SK-N-SH treated with all-trans-retinoic acid at 6 μM for 48 hours (cell line): ENCODE measurements at regions not wholly inside any gene's neighbourhood (a gene's known extent, or its start where the extent isn't known, plus 50 kb on each side); places are given as distances from the start of the nearest gene placed in this dataset.

ENCODE experiments used
- ARNTL ChIP-seq: fragments of 450-650 bp; formaldehyde crosslinking; IDR thresholded peaks from 2 replicates; pipeline ENCODE4 v1.5.0; 2020; ENCODE audit warnings: low read depth, mild to moderate bottlenecking, moderate library complexity, borderline replicate concordance
- BACH2 ChIP-seq: fragments of 250-450 bp; sonication (Bioruptor Pico); IDR thresholded peaks from 2 replicates; pipeline ENCODE4 v1.9.0; 2021; ENCODE audit warnings: mild to moderate bottlenecking, borderline replicate concordance
- CSDC2 ChIP-seq: fragments of 250-450 bp; sonication (Bioruptor Pico); IDR thresholded peaks from 2 replicates; pipeline ENCODE4 v1.5.0; 2020; ENCODE audit warnings: mild to moderate bottlenecking, moderate library complexity
- CSRNP3 ChIP-seq: fragments of 250-450 bp; sonication (Bioruptor Pico); IDR thresholded peaks from 2 replicates; pipeline ENCODE4 v1.5.1; 2021; ENCODE audit warnings: mild to moderate bottlenecking, moderate library complexity
- ESRRG ChIP-seq: fragments of 250-450 bp; sonication (Bioruptor Pico); IDR thresholded peaks from 2 replicates; pipeline ENCODE4 v1.6.1; 2021; ENCODE audit warnings: mild to moderate bottlenecking
- ISL1 ChIP-seq: fragments of 250-450 bp; sonication (Bioruptor Pico); IDR thresholded peaks from 2 replicates; pipeline ENCODE4 v2.1.2; 2022; ENCODE audit warnings: mild to moderate bottlenecking, moderate library complexity
- PATZ1 ChIP-seq: fragments of 250-450 bp; sonication (Bioruptor Pico); IDR thresholded peaks from 2 replicates; pipeline ENCODE4 v1.8.0; 2020; ENCODE audit warnings: mild to moderate bottlenecking, moderate library complexity, borderline replicate concordance
- PPARA ChIP-seq: fragments of 250-450 bp; sonication (Bioruptor Pico); IDR thresholded peaks from 2 replicates; pipeline ENCODE4 v1.5.0; 2020; ENCODE audit warnings: mild to moderate bottlenecking, borderline replicate concordance
- RARB ChIP-seq: fragments of 250-450 bp; sonication (Bioruptor Pico); IDR thresholded peaks from 2 replicates; pipeline ENCODE4 v1.8.0; 2021; ENCODE audit warnings: mild to moderate bottlenecking, moderate library complexity
- ZNF565 ChIP-seq: fragments of 450-650 bp; formaldehyde crosslinking; conservative IDR thresholded peaks from 2 replicates; pipeline ENCODE4 v1.5.0; 2020; ENCODE audit warnings: low read depth, mild to moderate bottlenecking, moderate library complexity
- ZNF70 ChIP-seq: fragments of 450-650 bp; formaldehyde crosslinking; IDR thresholded peaks from 2 replicates; pipeline ENCODE4 v1.5.0; 2020; ENCODE audit warnings: mild to moderate bottlenecking, moderate library complexity
- ZNF8 ChIP-seq: fragments of 450-650 bp; formaldehyde crosslinking; IDR thresholded peaks from 2 replicates; pipeline ENCODE4 v1.5.0; 2020; ENCODE audit warnings: mild to moderate bottlenecking, moderate library complexity
- TF ChIP-seq, protein P1 (sequence below): fragments of 250-450 bp; sonication (Bioruptor Pico); IDR thresholded peaks from 2 replicates; pipeline ENCODE4 v1.5.1; 2020; ENCODE audit warnings: low read depth, mild to moderate bottlenecking, moderate library complexity
- TF ChIP-seq, protein P2 (sequence below): fragments of 250-450 bp; sonication (Bioruptor Pico); IDR thresholded peaks from 2 replicates; pipeline ENCODE4 v1.8.0; 2021; ENCODE audit warnings: low read depth, mild to moderate bottlenecking, moderate library complexity, borderline replicate concordance

DNA sequence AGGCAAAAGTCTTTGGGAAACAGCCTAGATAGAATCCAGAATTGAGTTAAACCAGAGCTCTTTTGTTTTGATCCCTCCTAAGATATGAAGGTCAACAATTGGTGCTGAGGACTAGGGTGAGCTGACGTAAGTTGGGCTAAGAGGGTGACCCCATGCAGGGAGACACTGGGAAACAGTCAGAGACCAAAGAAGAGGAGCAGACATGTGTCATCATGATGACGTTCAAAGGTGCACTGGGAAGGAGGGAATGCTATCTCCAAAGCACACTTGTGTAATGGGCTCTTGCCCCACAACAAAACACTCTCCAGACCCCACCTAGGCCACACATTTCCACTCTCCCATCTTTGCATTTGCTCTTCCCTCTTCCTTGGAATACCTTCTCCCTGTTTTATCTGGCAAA is 481.4 kb downstream of the COG6 start:
- TF ChIP-seq ESRRG (no peak), ARNTL (CRISPR knock-in tag) (no peak), ISL1 (CRISPR knock-in tag) (no peak), BACH2 (CRISPR knock-in tag) (no peak), RARB (CRISPR knock-in tag) (no peak), PPARA (CRISPR knock-in tag) (no peak), PATZ1 (CRISPR knock-in tag) (no peak), ZNF565 (CRISPR knock-in tag) (no peak), CSDC2 (no peak), CSRNP3 (CRISPR knock-in tag) (no peak), ZNF8 (CRISPR knock-in tag) (no peak), ZNF70 (CRISPR knock-in tag) (no peak)
- TF ChIP-seq, protein P1, sequence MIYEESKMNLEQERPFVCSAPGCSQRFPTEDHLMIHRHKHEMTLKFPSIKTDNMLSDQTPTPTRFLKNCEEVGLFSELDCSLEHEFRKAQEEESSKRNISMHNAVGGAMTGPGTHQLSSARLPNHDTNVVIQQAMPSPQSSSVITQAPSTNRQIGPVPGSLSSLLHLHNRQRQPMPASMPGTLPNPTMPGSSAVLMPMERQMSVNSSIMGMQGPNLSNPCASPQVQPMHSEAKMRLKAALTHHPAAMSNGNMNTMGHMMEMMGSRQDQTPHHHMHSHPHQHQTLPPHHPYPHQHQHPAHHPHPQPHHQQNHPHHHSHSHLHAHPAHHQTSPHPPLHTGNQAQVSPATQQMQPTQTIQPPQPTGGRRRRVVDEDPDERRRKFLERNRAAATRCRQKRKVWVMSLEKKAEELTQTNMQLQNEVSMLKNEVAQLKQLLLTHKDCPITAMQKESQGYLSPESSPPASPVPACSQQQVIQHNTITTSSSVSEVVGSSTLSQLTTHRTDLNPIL (CRISPR knock-in tag): no peak
- TF ChIP-seq, protein P2, sequence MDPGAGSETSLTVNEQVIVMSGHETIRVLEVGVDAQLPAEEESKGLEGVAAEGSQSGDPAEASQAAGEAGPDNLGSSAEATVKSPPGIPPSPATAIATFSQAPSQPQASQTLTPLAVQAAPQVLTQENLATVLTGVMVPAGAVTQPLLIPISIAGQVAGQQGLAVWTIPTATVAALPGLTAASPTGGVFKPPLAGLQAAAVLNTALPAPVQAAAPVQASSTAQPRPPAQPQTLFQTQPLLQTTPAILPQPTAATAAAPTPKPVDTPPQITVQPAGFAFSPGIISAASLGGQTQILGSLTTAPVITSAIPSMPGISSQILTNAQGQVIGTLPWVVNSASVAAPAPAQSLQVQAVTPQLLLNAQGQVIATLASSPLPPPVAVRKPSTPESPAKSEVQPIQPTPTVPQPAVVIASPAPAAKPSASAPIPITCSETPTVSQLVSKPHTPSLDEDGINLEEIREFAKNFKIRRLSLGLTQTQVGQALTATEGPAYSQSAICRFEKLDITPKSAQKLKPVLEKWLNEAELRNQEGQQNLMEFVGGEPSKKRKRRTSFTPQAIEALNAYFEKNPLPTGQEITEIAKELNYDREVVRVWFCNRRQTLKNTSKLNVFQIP (CRISPR knock-in tag): no peak
